Anterior cingulate cortex (tissue), 58 donors: ENCODE measurements at regions not wholly inside any gene's neighbourhood (a gene's known extent, or its start where the extent isn't known, plus 50 kb on each side); places are given as distances from the start of the nearest gene placed in this dataset.

ENCODE experiments used
- DNase-seq, 58 donors: peaks; one replicate each; lab custom pipeline; 2025; lab: John Stamatoyannopoulos, UW

GRCh38 chr9:90979138-90979551 is 177.5 kb downstream of the SYK start:
- no peak for DNase-seq

- no peak for DNase-seq
These were observed 178.0 kb downstream of the SYK start for GRCh38 chr9:90979639-90980038.

GRCh38 chr9:90981726-90982125 is 180.1 kb downstream of the SYK start:
- no peak for DNase-seq

- DNase-seq = no peak
These were observed 181.8 kb downstream of the SYK start for GRCh38 chr9:90983394-90983793.

GRCh38 chr9:90985631-90986030 is 184.0 kb downstream of the SYK start:
- DNase-seq = no peak

GRCh38 chr9:90986161-90986560 is 184.5 kb downstream of the SYK start:
- no peak for DNase-seq

- no peak for DNase-seq
These were observed 185.9 kb downstream of the SYK start for GRCh38 chr9:90987566-90987965.

GRCh38 chr9:90988318-90988717 is 186.7 kb downstream of the SYK start:
- no peak for DNase-seq

GRCh38 chr9:90991953-90992352 is 190.3 kb downstream of the SYK start:
- DNase-seq = no peak

- DNase-seq = no peak
These were observed 193.9 kb downstream of the SYK start for GRCh38 chr9:90995516-90995915.

- no peak for DNase-seq
These were observed 194.8 kb downstream of the SYK start for GRCh38 chr9:90996154-90997065.

- DNase-seq = no peak
These were observed 197.0 kb downstream of the SYK start for GRCh38 chr9:90998573-90998972.

GRCh38 chr9:90999425-91000397 is 198.1 kb downstream of the SYK start:
- DNase-seq = peak in 21 of 58 donors; percentile 1 to 31 (median 12)

- DNase-seq = peak in 1 of 58 donors; percentile 16
These were observed 199.6 kb downstream of the SYK start for GRCh38 chr9:91001146-91001611.

- DNase-seq = no peak
These were observed 202.9 kb downstream of the SYK start for GRCh38 chr9:91004484-91004883.

GRCh38 chr9:91004992-91005391 is 203.4 kb downstream of the SYK start:
- DNase-seq = no peak

- no peak for DNase-seq
These were observed 204.4 kb downstream of the SYK start for GRCh38 chr9:91006046-91006445.

GRCh38 chr9:91008568-91008967 is 206.9 kb downstream of the SYK start:
- DNase-seq = no peak

- DNase-seq = no peak
These were observed 210.3 kb downstream of the SYK start for GRCh38 chr9:91011891-91012290.

- no peak for DNase-seq
These were observed 211.6 kb downstream of the SYK start for GRCh38 chr9:91012933-91013841.
